NCI-H510A (cell line): ENCODE measurements at regions not wholly inside any gene's neighbourhood (a gene's known extent, or its start where the extent isn't known, plus 50 kb on each side); places are given as distances from the start of the nearest gene placed in this dataset.
"Not testable (repeated sequence)": the region's sequence is repeated elsewhere in the genome, so short reads cannot be mapped to it uniquely, and the experiment has no call there.

Experiments
- DNase-seq: peaks from one replicate; lab custom pipeline; 2025; lab: John Stamatoyannopoulos, UW

GRCh38 chr10:3571310-3571825 lies 213.6 kb downstream of the KLF6 start:
- no peak for DNase-seq

GRCh38 chr10:3570855-3571266 lies 214.1 kb downstream of the KLF6 start:
- DNase-seq: no peak

DNA sequence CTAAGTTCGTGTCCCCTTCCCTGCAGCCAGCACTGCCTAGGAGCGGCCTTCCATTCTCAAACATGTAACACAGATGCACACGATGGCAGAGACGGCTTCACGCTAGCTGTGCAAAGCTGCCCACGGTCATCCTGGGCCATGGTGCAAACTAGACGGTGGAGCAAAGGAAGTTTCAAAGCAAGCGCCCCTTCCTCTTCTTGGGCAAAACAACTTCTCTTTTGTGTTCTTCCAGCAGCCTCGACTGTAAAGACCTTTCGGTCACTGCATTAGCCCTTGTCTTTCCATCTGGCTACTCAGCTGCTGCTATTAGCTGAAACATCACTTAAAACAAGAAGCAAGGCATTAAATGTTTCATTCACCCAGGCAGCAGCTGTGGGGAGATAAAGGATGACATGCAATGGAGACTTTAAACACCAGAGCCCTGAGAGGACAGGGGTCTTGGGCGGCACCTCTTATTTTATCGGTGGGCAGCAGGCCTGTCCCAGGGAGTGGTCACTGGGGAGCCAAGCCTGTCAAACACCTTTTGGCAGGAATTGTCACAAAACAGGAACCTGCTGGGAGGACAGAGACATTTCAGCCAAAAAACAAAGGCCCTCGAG lies 214.8 kb downstream of the KLF6 start:
- DNase-seq: no peak

DNA sequence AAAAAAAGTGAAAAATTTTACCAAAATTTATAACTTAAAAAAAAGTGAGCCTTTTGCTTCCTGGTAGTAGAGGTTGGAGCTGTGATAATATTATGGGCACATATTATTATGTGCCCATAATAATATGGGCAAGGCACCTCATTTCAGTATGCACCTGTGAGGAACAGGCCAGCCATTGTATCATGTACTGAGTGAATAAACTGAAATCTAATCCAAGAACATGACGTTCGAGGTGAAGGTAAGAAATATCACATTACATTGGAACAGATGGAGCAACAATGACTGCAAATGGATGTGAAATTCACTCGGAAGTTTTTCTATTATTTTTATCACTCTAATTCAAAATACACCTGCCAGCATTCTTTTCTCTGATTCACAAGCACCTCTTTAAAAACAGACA lies 216.0 kb downstream of the KLF6 start:
- no peak for DNase-seq

DNA sequence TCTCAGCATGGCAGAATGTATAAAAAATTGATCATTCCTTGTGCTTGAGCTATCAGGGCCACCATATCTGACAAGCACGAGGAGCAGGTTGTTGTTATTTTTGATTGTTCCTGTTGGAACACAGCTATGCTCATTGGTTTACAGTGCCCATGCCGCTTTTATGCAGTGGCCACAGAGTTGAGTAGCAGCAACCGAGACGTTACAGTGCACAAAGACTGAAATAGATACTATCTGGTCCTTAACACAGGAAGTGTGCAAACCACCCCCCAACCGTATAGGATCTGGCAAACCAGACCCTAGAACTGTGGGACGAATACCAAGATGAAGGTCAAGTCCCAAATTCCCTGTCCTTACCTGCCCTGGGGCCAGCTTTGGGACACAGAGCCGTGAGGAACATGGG lies 216.6 kb downstream of the KLF6 start:
- DNase-seq: no peak

DNA sequence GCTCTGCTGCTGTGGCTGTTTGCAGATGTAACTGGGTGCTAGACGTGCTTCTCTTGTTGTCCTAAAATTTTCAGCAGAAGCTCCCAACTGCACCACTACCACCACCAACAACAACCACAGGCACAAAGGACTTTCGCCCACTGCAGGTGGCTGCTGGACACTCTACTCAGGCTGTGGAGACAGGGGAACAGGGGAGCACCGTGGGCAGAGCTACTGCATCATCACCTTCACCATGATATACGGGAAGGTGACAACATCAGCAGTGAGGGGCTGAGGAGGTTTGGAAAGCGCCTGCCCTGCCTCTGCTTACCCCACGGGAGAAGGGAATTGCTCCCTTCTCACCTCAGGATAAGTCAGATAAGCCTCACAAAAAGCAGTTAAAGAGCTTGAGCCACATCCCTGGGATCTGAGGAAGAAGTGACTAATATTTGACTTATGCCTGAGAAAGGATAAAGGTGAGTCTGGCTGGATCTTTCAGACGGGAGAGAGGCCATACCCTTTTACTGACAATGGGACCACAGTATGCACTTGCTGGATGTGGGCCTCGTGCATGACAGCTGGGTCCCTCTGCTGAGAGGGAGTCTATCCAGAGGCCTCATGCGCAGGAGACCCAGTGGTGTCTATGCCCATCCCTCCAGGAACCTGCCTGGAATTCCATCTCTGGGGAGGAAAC lies 217.6 kb downstream of the KLF6 start:
- DNase-seq: no peak

DNA sequence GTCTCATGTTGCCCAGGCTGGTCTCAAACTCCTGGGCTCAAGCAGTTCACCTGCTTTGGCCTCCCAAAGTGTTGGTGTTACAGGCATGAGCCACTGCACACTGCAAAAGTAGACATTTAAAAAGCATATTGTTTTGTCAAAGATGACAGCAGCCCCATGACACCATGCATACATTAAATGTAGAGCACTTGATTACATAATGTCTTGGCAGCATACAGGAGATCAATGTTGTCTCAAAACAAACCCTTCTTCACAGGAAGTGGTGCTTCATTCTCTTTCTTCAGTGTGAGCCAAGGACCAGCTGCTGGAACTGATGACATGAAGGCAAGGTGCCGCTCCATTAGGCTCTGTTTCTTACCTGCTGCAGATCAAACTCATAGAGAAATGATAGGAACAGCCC lies 218.4 kb downstream of the KLF6 start:
- no peak for DNase-seq

DNA sequence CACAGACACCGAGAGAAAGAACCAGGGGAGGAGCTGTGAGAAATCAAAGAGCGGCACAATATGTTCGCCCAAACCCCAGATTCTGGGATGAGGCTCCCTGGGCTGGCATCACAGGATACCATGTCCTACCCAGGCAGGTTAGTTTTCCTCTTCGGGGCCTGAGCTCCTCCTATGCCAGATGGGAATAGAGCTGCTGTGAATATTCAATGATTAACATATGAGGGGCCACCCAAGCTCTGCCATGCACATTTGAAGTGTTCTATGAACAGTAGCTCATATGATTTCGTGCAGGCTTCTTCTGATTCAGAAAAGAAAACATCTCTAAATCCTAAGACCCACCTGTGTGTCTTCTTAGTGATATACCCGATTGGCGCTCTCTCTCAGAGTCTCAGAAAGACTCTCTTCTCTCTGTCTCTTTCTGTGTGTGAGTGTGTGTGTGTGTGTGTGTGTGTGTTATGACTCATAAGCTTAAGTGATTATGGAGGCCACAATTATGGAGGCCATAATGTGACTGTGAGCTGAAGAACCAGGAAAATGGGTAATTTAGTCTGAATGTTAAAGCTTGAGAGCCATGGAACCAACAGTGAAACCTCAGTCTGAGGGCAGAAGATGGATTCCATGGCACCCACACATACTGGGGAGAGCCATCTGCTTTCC lies 220.5 kb downstream of the KLF6 start:
- no peak for DNase-seq

DNA sequence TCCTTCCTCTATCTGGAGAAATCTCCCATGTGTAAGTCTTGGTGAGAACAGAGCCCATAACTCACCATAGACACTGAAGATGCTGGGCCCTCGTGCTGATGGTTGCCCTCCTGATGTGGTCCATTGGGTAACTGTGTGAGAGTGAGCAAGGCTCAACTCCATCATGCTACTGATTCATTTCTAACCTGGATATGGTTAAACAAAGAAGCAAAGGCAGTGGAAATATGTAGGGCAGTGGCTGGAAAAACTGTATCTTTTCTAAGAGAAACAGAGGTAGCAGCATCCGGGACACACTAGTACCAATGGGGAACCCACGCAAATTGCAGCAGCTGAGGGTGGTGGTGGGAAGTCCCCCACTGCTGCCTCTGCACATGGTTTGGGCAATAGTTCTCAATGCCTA lies 221.7 kb downstream of the KLF6 start:
- no peak for DNase-seq

DNA sequence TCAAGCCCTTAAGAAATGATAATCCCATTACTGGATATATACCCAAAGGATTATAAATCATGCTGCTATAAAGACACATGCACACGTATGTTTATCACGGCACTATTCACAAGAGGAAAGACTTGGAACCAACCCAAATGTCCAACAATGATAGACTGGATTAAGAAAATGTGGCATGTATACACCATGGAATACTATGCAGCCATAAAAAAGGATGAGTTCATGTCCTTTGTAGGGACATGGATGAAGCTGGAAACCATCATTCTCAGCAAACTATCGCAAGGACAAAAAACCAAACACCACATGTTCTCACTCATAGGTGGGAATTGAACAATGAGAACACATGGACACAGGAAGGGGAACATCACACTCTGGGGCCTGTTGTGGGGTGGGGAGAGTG lies 224.4 kb downstream of the KLF6 start:
- not testable (repeated sequence) for DNase-seq

- DNase-seq: no peak
Measured at GRCh38 chr10:3559527-3559926, 225.5 kb downstream of the KLF6 start.

DNA sequence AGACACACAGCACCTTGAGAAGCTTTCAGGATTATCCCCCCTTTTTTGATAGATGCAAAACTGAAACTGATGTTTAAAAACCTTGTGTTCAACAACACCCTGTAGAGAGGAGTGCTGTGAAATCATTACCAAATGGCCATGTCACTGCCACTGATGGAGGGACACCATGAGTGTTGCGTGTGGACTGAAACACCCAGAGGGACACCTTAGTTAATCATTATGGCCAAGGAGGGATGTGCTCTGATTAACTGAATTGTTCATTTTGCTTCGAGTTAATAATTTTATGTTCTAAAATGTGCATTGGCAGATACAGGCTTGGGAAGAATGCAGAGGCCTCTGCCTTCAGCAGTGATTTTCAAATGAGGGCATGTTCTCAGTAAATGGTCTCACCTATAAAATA lies 226.0 kb downstream of the KLF6 start:
- no peak for DNase-seq

DNA sequence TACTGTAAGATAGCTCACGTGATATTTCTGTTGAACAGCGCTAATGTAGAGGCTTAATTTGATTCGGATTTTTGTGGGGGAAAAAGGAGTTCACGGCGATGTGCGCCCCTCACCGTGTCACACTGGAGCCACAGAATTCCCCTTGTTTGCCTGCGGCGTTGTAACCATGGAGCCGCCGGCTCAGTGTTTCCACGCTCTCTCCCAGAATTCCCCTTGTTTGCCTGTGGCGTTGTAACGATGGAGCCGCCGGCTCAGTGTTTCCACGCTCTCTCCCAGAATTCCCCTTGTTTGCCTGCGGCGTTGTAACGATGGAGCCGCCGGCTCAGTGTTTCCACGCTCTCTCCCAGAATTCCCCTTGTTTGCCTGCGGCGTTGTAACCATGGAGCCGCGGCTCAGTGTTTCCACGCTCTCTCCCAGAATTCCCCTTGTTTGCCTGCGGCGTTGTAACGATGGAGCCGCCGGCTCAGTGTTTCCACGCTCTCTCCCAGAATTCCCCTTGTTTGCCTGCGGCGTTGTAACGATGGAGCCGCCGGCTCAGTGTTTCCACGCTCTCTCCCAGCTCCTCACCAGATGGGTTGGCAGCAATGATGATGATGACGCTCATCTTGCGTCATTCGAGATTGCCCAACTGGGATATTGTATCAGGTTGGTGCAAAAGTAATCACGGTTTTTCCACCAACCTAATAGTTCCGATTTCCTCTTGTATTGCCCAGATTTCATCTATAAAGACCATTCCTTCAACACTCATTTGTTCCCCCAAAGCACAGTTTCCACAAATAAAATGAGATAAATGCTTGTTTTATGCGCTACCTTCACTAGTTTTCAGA lies 228.6 kb downstream of the KLF6 start:
- DNase-seq: not testable (repeated sequence)

- DNase-seq: no peak
Measured at GRCh38 chr10:3554121-3554522, 230.9 kb downstream of the KLF6 start.

DNA sequence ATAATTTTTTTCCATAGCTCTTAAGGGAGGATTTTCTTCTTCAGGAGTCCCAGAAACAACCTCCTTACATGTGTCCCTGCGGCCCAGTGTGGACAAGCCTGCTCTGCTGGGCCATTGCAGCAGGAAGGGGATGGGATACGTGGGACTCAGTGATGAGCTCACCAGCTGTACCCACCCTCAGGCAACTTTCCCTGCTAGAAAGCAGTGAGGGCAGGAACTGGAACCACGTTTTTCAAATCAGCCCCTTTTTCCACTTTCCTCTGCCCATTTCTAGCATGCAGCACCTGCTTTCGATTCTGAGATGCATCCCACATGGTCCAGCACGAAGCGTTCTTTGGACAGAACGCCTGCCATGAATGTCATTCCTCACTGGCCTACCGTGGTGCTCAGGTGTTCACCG lies 232.7 kb downstream of the KLF6 start:
- no peak for DNase-seq

- no peak for DNase-seq
Measured at GRCh38 chr10:3551761-3552160, 233.2 kb downstream of the KLF6 start.

GRCh38 chr10:3549118-3549517 lies 235.9 kb downstream of the KLF6 start:
- no peak for DNase-seq

DNA sequence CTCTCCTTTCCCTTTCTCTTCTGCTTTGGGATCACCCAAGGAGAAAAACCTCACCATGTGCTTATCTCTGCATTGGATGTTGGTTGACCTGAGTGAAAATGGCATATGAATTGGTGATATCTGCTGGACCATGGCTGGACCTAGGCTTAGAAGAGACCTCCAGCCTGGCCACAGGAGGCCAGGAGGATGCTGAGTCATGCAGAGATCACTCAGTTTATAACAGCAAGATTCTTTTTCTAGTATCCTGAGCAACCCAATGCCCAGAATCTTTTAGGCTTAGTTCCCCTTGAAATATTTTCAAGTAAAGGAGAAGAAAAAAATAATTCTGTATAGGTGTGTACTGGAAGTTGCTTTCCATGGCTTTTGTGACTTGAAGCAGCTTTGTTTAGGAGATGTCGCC lies 236.3 kb downstream of the KLF6 start:
- no peak for DNase-seq

- no peak for DNase-seq
Measured at GRCh38 chr10:3548076-3548475, 236.9 kb downstream of the KLF6 start.

DNA sequence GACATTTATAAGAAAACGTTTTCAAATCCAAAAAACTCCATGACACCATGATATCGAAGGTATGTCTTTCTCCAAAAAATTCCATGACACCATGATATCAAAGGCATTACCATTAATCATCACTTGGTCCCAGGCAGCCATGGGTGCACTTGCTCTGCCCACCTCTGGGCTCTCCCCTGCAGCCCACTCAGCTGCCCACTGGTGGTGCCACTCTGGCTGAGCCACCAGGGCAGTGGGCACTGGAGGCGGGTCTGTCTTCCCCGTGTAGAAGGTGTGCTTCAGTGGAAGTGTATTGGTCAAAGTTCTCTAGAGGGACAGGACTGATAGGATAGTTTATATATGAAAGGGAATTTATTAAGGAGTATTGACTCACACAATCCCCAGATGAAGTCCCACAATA lies 240.4 kb downstream of the KLF6 start:
- DNase-seq: no peak

- DNase-seq: no peak
Measured at GRCh38 chr10:3542185-3542611, 242.8 kb downstream of the KLF6 start.

DNA sequence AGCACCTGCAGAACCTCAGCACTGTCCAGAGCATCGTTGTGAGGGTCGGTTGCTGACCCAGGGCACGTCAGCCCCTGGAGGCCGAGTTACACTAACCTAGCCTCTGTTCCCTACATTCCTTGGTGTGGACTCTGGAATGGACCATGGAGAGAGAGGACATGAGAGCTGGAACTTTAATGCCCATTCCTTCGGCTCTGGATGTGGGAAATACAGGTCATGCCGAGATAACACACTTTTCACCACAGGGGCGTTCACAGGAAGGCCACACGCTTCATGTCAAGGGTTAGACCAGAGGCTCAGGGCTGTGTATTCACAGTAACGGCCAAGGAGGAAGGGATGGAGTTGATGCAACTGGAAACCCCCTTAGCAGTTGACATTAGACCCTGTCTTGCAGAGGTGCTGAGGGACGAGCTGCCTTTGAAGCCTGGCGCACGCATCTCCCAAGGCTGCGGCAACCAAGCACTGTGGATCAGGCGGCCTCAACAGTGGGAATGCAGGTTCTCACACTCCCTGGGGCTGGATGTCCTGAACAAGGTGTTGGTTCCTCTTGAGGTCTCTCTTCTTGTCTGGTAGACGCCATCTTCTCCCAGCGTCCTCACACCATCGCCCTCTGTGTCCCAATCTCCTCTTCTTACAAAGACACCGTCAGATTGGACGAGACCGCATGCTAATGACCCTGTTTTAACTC lies 245.2 kb downstream of the KLF6 start:
- DNase-seq: no peak
